Astrocyte of the spinal cord (primary cell): ENCODE measurements at regions not wholly inside any gene's neighbourhood (a gene's known extent, or its start where the extent isn't known, plus 50 kb on each side); places are given as distances from the start of the nearest gene placed in this dataset.

ENCODE experiments used
- DNase-seq: peaks from one replicate; pipeline ENCODE4 v3.0.0; 2011; ENCODE audit warnings: low read depth, low spot score
- H3K4me3 ChIP-seq: 2 replicates; pipeline ENCODE4 v1.5.1; 2011; ENCODE audit warnings: low read depth, mild to moderate bottlenecking, low read length, moderate library complexity
- CTCF ChIP-seq: IDR thresholded peaks from 2 replicates; pipeline ENCODE4 v1.5.1; 2012; ENCODE audit warnings: low read depth, mild to moderate bottlenecking, low read length, inconsistent platforms
- in situ Hi-C: cut with HindIII; loops from 2 replicates; pipeline ENCODE4 v1.10.0; 2017; ENCODE audit warnings: low sequenced_read_pairs

- in situ Hi-C loops = no loop called here
- no peak for DNase-seq
- no peak for TF ChIP-seq CTCF
- no peak overlapping the region for H3K4me3 ChIP-seq
Observed at GRCh38 chr10:2604891-2605290, 462.5 kb upstream of the PFKP start.

GRCh38 chr10:2599571-2599970, 467.8 kb upstream of the PFKP start:
- H3K4me3 ChIP-seq = no peak overlapping the region
- in situ Hi-C loops = no loop called here
- no peak for DNase-seq
- TF ChIP-seq CTCF = no peak

GRCh38 chr10:2592360-2593160, 474.8 kb upstream of the PFKP start:
- no peak overlapping the region for H3K4me3 ChIP-seq
- no peak for DNase-seq
- TF ChIP-seq CTCF = no peak
- in situ Hi-C loops = no loop called here

- DNase-seq = no peak
- in situ Hi-C loops = no loop called here
- TF ChIP-seq CTCF = no peak
- no peak overlapping the region for H3K4me3 ChIP-seq
Observed at GRCh38 chr10:2589196-2589595, 478.2 kb upstream of the PFKP start.

GRCh38 chr10:2584385-2584784, 483.0 kb upstream of the PFKP start:
- in situ Hi-C loops = no loop called here
- TF ChIP-seq CTCF = no peak
- no peak overlapping the region for H3K4me3 ChIP-seq
- DNase-seq = no peak

GRCh38 chr10:2576892-2577291, 490.5 kb upstream of the PFKP start:
- DNase-seq = no peak
- no peak for TF ChIP-seq CTCF
- in situ Hi-C loops = no loop called here
- no peak overlapping the region for H3K4me3 ChIP-seq

GRCh38 chr10:2575460-2575859, 491.9 kb upstream of the PFKP start:
- no peak overlapping the region for H3K4me3 ChIP-seq
- DNase-seq = no peak
- no peak for TF ChIP-seq CTCF
- in situ Hi-C loops = no loop called here
